ENCODE measurements at regions not wholly inside any gene's neighbourhood (a gene's known extent, or its start where the extent isn't known, plus 50 kb on each side); places are given as distances from the start of the nearest gene placed in this dataset.

DNA sequence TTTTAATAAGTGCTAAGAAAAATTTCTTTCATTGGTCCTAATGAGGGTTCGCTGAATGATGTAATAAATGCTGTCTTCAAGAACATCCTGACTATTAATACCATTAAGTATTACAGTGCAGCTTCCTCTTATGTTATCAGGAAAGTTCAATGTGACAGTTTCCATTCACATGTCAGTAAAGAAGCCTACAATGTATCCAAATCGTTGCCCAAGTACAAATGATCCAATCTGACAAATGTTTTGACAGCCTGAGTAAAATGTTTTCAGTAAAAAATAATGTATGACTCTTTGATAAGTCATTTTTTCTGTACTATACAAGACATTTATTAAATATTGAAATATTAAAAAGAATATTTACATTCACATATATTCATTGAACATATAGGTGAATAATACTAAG lies 496.1 kb upstream of the MANEA start:
- no peak for DNase-seq
- Histone ChIP-seq H3K27me3 (ENCODE audit: control insufficient read depth in 2 of 2, insufficient read depth in 2 of 2, low read length in 2 of 2) (no peaks in the 10 kb centered on the region), H3K4me1 (ENCODE audit: control insufficient read depth in 1 of 2, insufficient read depth in 2 of 2, low read length in 2 of 2) (no peaks in the 10 kb centered on the region), H4K20me1 (ENCODE audit: insufficient read depth, low read length) (no peaks in the 10 kb centered on the region), H3K27ac (ENCODE audit: low read depth in 1 of 2, low read length in 2 of 2) (no peak overlapping the region), H2AFZ (ENCODE audit: insufficient read depth, low read depth, low read length, poor library complexity, severe bottlenecking) (no peak overlapping the region), H3K9ac (ENCODE audit: insufficient read depth, low read length, poor library complexity, severe bottlenecking) (no peak overlapping the region), H3K4me3 (replicated peaks in 1 of 3; ENCODE audit: low read depth in 2 of 3, low read length in 3 of 3) (no peak overlapping the region), H3K4me2 (replicated peaks; ENCODE audit: extremely low read depth, low read length, poor library complexity, severe bottlenecking) (no peak overlapping the region), H3K36me3 (replicated peaks in 1 of 2; ENCODE audit: control insufficient read depth in 1 of 2, insufficient read depth in 2 of 2, low read length in 2 of 2) (no peaks in the 10 kb centered on the region), H3K79me2 (ENCODE audit: insufficient read depth, low read length) (no peaks in the 10 kb centered on the region), H3K9me3 (replicated peaks in 1 of 2; ENCODE audit: control insufficient read depth in 1 of 2, insufficient read depth in 1 of 2, low read length in 2 of 2) (no peaks in the 10 kb centered on the region)
- no CpG with 5 or more reads among the region's 2 CpGs for WGBS (ENCODE audit: insufficient coverage)
- Mint-ChIP-seq H3K27ac (no peak overlapping the region), H3K4me1 (no peaks in the 10 kb centered on the region), H3K4me3 (no peak overlapping the region), H3K9me3 (peaks cover 0 to 3% (median 0%) of the 10 kb centered on the region in 7 donors), H3K36me3 (no peaks in the 10 kb centered on the region), H3K27me3 (ENCODE audit: low read depth in 3 of 3) (no peaks in the 10 kb centered on the region)
- intact Hi-C loops (cut with micrococcal nuclease) = no loop called here
- TF ChIP-seq, protein P1, sequence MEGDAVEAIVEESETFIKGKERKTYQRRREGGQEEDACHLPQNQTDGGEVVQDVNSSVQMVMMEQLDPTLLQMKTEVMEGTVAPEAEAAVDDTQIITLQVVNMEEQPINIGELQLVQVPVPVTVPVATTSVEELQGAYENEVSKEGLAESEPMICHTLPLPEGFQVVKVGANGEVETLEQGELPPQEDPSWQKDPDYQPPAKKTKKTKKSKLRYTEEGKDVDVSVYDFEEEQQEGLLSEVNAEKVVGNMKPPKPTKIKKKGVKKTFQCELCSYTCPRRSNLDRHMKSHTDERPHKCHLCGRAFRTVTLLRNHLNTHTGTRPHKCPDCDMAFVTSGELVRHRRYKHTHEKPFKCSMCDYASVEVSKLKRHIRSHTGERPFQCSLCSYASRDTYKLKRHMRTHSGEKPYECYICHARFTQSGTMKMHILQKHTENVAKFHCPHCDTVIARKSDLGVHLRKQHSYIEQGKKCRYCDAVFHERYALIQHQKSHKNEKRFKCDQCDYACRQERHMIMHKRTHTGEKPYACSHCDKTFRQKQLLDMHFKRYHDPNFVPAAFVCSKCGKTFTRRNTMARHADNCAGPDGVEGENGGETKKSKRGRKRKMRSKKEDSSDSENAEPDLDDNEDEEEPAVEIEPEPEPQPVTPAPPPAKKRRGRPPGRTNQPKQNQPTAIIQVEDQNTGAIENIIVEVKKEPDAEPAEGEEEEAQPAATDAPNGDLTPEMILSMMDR (IDR thresholded peaks at IDR 0.05) = no peak

DNA sequence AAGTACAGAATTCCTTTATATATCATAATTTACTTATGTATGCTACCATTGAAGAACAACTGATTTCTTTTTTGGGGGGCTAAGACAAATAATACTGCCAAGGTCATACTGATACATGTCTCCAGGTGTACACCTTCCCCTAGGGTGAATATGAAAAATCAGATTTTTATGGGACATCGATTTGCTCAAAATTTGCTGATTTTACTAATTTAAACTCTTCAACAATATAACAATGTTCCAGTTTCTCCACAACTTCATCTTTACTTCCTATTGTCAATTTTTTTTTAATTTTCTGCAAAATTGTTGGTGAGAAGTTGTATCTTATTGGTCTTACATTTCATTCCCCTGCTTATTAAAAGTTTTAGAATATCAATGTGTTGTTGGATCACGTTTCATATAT lies 495.4 kb upstream of the MANEA start:
- DNase-seq = no peak
- Histone ChIP-seq H4K20me1 (ENCODE audit: insufficient read depth, low read length) (no peaks in the 10 kb centered on the region), H3K4me2 (replicated peaks; ENCODE audit: extremely low read depth, low read length, poor library complexity, severe bottlenecking) (no peak overlapping the region), H3K27ac (ENCODE audit: low read depth in 1 of 2, low read length in 2 of 2) (no peak overlapping the region), H3K4me3 (replicated peaks in 1 of 3; ENCODE audit: low read depth in 2 of 3, low read length in 3 of 3) (no peak overlapping the region), H3K9me3 (replicated peaks in 1 of 2; ENCODE audit: control insufficient read depth in 1 of 2, insufficient read depth in 1 of 2, low read length in 2 of 2) (no peaks in the 10 kb centered on the region), H3K79me2 (ENCODE audit: insufficient read depth, low read length) (no peaks in the 10 kb centered on the region), H3K4me1 (ENCODE audit: control insufficient read depth in 1 of 2, insufficient read depth in 2 of 2, low read length in 2 of 2) (no peaks in the 10 kb centered on the region), H2AFZ (ENCODE audit: insufficient read depth, low read depth, low read length, poor library complexity, severe bottlenecking) (no peak overlapping the region), H3K27me3 (ENCODE audit: control insufficient read depth in 2 of 2, insufficient read depth in 2 of 2, low read length in 2 of 2) (no peaks in the 10 kb centered on the region), H3K36me3 (replicated peaks in 1 of 2; ENCODE audit: control insufficient read depth in 1 of 2, insufficient read depth in 2 of 2, low read length in 2 of 2) (no peaks in the 10 kb centered on the region), H3K9ac (ENCODE audit: insufficient read depth, low read length, poor library complexity, severe bottlenecking) (no peak overlapping the region)
- H3K27ac Mint-ChIP-seq = no peak overlapping the region
- no peaks in the 10 kb centered on the region for H3K4me1 Mint-ChIP-seq
- no peaks in the 10 kb centered on the region for H3K27me3 Mint-ChIP-seq (ENCODE audit: low read depth in 3 of 3)
- no peak overlapping the region for H3K4me3 Mint-ChIP-seq
- H3K36me3 Mint-ChIP-seq = no peaks in the 10 kb centered on the region
- peaks cover 0 to 3% (median 0%) of the 10 kb centered on the region in 7 donors for H3K9me3 Mint-ChIP-seq
- no CpG with 5 or more reads among the region's 2 CpGs for WGBS (ENCODE audit: insufficient coverage)
- TF ChIP-seq, protein P1 (IDR thresholded peaks at IDR 0.05) = no peak
- intact Hi-C loops (cut with micrococcal nuclease) = no loop called here

Measured in CD14-positive monocyte (primary cell).